KOPT-K1 (cell line): ENCODE measurements at regions not wholly inside any gene's neighbourhood (a gene's known extent, or its start where the extent isn't known, plus 50 kb on each side); places are given as distances from the start of the nearest gene placed in this dataset.

ENCODE experiments used
- H3K27ac ChIP-seq: fragments of 200-600 bp; sonication (generic); 2 replicates; pipeline ENCODE4 v1.5.1; 2016; ENCODE audit warnings: antibody characterized with exemption, mild to moderate bottlenecking, low read depth, low read length; ENCODE audit not compliant: poor library complexity, severe bottlenecking
- H3K36me3 ChIP-seq: fragments of 200-600 bp; sonication (generic); 2 replicates; pipeline ENCODE4 v1.5.1; 2017; ENCODE audit warnings: antibody characterized with exemption, mild to moderate bottlenecking, low read length, moderate library complexity; ENCODE audit not compliant: insufficient read depth
- H3K9me3 ChIP-seq: fragments of 200-600 bp; sonication (generic); 2 replicates; pipeline ENCODE4 v1.5.1; 2017; ENCODE audit warnings: antibody characterized with exemption, low read length, mild to moderate bottlenecking; ENCODE audit not compliant: insufficient read depth, poor library complexity, severe bottlenecking

- Histone ChIP-seq H3K9me3 (no peaks in the 10 kb centered on the region), H3K27ac (no peak overlapping the region), H3K36me3 (no peaks in the 10 kb centered on the region)
Measured at GRCh38 chr9:16069671-16070454, 517.0 kb downstream of the CCDC171 start.

- no peaks in the 10 kb centered on the region for H3K9me3 ChIP-seq
- H3K36me3 ChIP-seq: no peaks in the 10 kb centered on the region
Measured at GRCh38 chr9:16070455-16071145, 517.8 kb downstream of the CCDC171 start.

GRCh38 chr9:16071400-16071799, 518.6 kb downstream of the CCDC171 start:
- Histone ChIP-seq H3K27ac (no peak overlapping the region), H3K9me3 (no peaks in the 10 kb centered on the region), H3K36me3 (no peaks in the 10 kb centered on the region)

More at GRCh38 chr9:16070455-16071145, 517.8 kb downstream of the CCDC171 start:
- no peak overlapping the region for H3K27ac ChIP-seq

- Histone ChIP-seq H3K9me3 (no peaks in the 10 kb centered on the region), H3K27ac (no peak overlapping the region), H3K36me3 (no peaks in the 10 kb centered on the region)
Measured at GRCh38 chr9:16074963-16075362, 522.1 kb downstream of the CCDC171 start.

GRCh38 chr9:16075696-16076095, 522.9 kb downstream of the CCDC171 start:
- H3K36me3 ChIP-seq: no peaks in the 10 kb centered on the region
- no peak overlapping the region for H3K27ac ChIP-seq
- no peaks in the 10 kb centered on the region for H3K9me3 ChIP-seq

GRCh38 chr9:16076511-16076910, 523.7 kb downstream of the CCDC171 start:
- no peak overlapping the region for H3K27ac ChIP-seq
- H3K36me3 ChIP-seq: no peaks in the 10 kb centered on the region
- no peaks in the 10 kb centered on the region for H3K9me3 ChIP-seq

GRCh38 chr9:16082796-16083195, 530.0 kb downstream of the CCDC171 start:
- Histone ChIP-seq H3K36me3 (no peaks in the 10 kb centered on the region), H3K27ac (no peak overlapping the region), H3K9me3 (no peaks in the 10 kb centered on the region)

GRCh38 chr9:16085167-16085726, 532.4 kb downstream of the CCDC171 start:
- no peak overlapping the region for H3K27ac ChIP-seq
- H3K9me3 ChIP-seq: no peaks in the 10 kb centered on the region
- H3K36me3 ChIP-seq: no peaks in the 10 kb centered on the region

GRCh38 chr9:16090907-16091629, 538.2 kb downstream of the CCDC171 start:
- Histone ChIP-seq H3K9me3 (no peaks in the 10 kb centered on the region), H3K27ac (no peak overlapping the region), H3K36me3 (no peaks in the 10 kb centered on the region)

- Histone ChIP-seq H3K9me3 (no peaks in the 10 kb centered on the region), H3K27ac (no peak overlapping the region), H3K36me3 (no peaks in the 10 kb centered on the region)
Measured at GRCh38 chr9:16092142-16093091, 539.6 kb downstream of the CCDC171 start.

GRCh38 chr9:16098306-16098705, 545.5 kb downstream of the CCDC171 start:
- H3K36me3 ChIP-seq: no peaks in the 10 kb centered on the region
- no peaks in the 10 kb centered on the region for H3K9me3 ChIP-seq
- H3K27ac ChIP-seq: no peak overlapping the region

- Histone ChIP-seq H3K9me3 (no peaks in the 10 kb centered on the region), H3K36me3 (no peaks in the 10 kb centered on the region), H3K27ac (no peak overlapping the region)
Measured at GRCh38 chr9:16099732-16100536, 547.1 kb downstream of the CCDC171 start.

GRCh38 chr9:16100537-16101091, 547.8 kb downstream of the CCDC171 start:
- H3K36me3 ChIP-seq: no peaks in the 10 kb centered on the region
- no peaks in the 10 kb centered on the region for H3K9me3 ChIP-seq
- H3K27ac ChIP-seq: no peak overlapping the region
